ENCODE measurements at regions not wholly inside any gene's neighbourhood (a gene's known extent, or its start where the extent isn't known, plus 50 kb on each side); places are given as distances from the start of the nearest gene placed in this dataset.

DNA sequence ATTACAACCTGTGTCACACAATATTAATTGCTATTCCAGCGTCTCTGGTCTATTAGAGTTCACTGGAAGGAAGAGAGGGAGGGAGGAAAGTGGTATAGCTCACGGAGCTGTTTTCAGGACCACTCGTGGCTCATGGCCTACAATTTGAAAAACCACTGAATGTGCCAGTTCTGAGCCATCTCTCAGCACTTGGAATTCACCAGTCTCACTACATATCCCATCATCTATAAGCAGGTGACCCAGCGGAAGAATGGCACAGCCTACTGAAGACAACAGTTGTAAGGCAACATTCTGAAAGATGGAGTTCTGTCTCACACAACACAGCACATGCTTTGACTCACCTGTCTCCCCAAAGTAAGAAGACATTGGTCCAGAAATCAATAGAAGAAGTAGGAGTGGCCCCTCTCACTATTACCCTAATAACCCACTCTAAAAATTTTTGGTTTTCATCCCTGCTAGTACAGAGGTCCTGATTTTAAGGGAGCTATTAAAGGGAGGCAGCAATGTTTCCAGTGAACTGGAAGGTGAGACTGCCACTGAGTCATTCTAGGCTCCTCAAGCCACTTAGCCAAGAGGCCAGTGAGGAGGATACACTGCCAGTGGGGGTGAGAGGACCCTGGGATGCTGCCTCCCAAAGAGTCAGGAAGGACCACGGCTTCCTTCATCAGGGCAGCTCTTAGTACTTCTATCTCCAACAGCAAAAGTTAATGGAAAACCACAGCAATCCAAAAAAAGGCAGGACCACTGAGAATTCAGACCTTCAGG, 50.0 kb upstream of the DOCK9 start:
- ATAC-seq: no peak
- no peak overlapping the region for H3K4me3 ChIP-seq
- no peaks in the 10 kb centered on the region for H3K9me3 ChIP-seq
- intact Hi-C loops (cut with DNase I): no loop called here
- H3K4me1 ChIP-seq: no peaks in the 10 kb centered on the region
- no peaks in the 10 kb centered on the region for H3K27me3 ChIP-seq
- 86 to 88% methylated on average over 5 of the region's 5 CpGs for WGBS, 2 donors
- no peaks in the 10 kb centered on the region for H3K36me3 ChIP-seq (replicated peaks in 1 of 2; ENCODE audit: insufficient read depth in 1 of 2, low read depth in 2 of 2)
- TF ChIP-seq, protein P1, sequence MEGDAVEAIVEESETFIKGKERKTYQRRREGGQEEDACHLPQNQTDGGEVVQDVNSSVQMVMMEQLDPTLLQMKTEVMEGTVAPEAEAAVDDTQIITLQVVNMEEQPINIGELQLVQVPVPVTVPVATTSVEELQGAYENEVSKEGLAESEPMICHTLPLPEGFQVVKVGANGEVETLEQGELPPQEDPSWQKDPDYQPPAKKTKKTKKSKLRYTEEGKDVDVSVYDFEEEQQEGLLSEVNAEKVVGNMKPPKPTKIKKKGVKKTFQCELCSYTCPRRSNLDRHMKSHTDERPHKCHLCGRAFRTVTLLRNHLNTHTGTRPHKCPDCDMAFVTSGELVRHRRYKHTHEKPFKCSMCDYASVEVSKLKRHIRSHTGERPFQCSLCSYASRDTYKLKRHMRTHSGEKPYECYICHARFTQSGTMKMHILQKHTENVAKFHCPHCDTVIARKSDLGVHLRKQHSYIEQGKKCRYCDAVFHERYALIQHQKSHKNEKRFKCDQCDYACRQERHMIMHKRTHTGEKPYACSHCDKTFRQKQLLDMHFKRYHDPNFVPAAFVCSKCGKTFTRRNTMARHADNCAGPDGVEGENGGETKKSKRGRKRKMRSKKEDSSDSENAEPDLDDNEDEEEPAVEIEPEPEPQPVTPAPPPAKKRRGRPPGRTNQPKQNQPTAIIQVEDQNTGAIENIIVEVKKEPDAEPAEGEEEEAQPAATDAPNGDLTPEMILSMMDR (IDR thresholded peaks at IDR 0.05): no peak
- no peak for TF ChIP-seq POLR2A (IDR thresholded peaks at IDR 0.05)
- H3K27ac ChIP-seq: no peak overlapping the region
- no peak for DNase-seq

DNA sequence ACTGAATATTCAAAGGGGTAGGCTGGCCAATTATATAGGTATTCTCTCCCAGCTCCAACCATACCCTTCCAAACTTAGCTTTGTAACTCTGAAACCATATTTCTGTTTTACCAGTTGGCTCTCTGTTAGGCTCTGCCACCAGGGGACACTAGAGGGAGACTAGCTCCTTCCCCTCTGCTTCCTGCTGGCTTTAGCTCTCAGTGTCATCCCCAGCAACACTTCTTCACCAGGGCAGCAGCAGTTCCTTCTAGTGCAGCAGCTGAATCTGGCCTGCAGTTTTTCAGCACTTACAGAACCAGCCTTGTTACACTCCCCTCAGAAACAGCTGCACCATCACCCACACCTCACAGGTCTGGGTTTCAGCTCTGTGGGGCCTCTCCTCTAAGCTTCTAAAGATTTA, 51.0 kb upstream of the DOCK9 start:
- no peak for ATAC-seq
- H3K27ac ChIP-seq: no peak overlapping the region
- TF ChIP-seq POLR2A (IDR thresholded peaks at IDR 0.05): no peak
- TF ChIP-seq, protein P1 (IDR thresholded peaks at IDR 0.05): peak in 1 of 7 experiments; percentile 16
- no peaks in the 10 kb centered on the region for H3K36me3 ChIP-seq (replicated peaks in 1 of 2; ENCODE audit: insufficient read depth in 1 of 2, low read depth in 2 of 2)
- no peaks in the 10 kb centered on the region for H3K27me3 ChIP-seq
- no peaks in the 10 kb centered on the region for H3K9me3 ChIP-seq
- DNase-seq: peak in 1 of 4 donors; percentile 20
- no peak overlapping the region for H3K4me3 ChIP-seq
- intact Hi-C loops (cut with DNase I): no loop called here
- peaks cover 6% of the 10 kb centered on the region for H3K4me1 ChIP-seq

DNA sequence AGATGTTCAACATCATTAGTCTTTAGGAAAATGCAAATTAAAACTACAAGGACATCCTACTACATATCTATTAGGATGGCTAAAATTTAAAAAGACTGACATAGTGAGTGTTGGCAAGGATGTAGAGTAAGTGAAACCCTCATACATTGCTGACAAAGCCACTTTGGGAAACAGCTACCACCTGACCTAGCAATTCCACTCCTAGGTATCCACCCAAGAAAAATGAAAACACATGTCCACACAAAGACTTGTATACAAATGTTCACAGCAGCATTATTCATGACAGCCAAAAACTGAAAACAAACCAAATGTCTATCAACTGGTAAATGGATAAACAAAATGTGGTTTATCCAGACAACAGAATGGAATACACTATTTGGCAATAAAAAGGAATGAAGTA, 51.7 kb upstream of the DOCK9 start:
- H3K4me1 ChIP-seq: peaks cover 13% of the 10 kb centered on the region
- H3K36me3 ChIP-seq (replicated peaks in 1 of 2; ENCODE audit: insufficient read depth in 1 of 2, low read depth in 2 of 2): no peaks in the 10 kb centered on the region
- intact Hi-C loops (cut with DNase I): no loop called here
- H3K27ac ChIP-seq: no peak overlapping the region
- no peaks in the 10 kb centered on the region for H3K27me3 ChIP-seq
- ATAC-seq (no peak), DNase-seq (no peak)
- no peaks in the 10 kb centered on the region for H3K9me3 ChIP-seq
- TF ChIP-seq, protein P1 (IDR thresholded peaks at IDR 0.05): no peak
- no peak for TF ChIP-seq POLR2A (IDR thresholded peaks at IDR 0.05)
- H3K4me3 ChIP-seq: no peak overlapping the region

DNA sequence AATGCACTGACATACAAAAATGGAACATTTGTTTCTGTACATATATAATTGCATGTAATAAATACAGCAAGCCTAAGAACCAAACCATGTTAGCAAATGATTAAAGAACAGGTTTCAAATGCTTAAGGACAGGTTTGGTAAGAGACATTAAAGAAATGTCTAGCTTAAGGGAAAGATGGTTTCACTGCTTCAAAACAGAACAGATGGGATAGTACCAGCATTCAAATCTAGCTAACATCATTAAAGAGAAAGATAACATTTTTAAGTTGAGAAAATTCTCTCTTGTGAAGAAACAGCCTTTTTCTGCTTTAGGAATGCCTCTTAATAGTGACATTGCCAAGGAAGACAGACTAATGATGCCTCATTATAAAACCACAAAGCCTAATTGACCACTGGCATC, 52.5 kb upstream of the DOCK9 start:
- no peaks in the 10 kb centered on the region for H3K36me3 ChIP-seq (replicated peaks in 1 of 2; ENCODE audit: insufficient read depth in 1 of 2, low read depth in 2 of 2)
- H3K27ac ChIP-seq: no peak overlapping the region
- H3K27me3 ChIP-seq: no peaks in the 10 kb centered on the region
- no peaks in the 10 kb centered on the region for H3K9me3 ChIP-seq
- DNase-seq: no peak
- TF ChIP-seq, protein P1 (IDR thresholded peaks at IDR 0.05): no peak
- TF ChIP-seq POLR2A (IDR thresholded peaks at IDR 0.05): no peak
- ATAC-seq: no peak
- H3K4me1 ChIP-seq: peaks cover 14% of the 10 kb centered on the region
- no peak overlapping the region for H3K4me3 ChIP-seq
- intact Hi-C loops (cut with DNase I): no loop called here

DNA sequence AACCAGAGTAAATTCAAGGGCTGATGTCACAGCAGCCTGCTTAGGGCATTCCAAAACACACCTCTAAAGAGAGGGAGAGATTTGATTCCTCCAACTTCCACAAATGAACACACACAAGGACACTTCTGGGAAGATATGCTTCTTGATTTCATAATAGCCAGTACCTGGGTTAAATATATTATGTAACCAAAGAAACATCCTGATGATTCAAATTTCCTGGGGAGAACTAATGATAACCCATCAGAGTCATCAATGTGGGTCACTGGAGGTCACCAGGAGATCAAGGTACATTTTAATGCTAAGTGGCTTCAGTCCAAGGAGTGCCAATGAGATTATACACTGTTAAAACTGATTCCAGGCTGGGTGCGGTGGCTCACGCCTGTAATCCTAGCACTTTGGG, 54.0 kb upstream of the DOCK9 start:
- Histone ChIP-seq H3K9me3 (no peaks in the 10 kb centered on the region), H3K36me3 (replicated peaks in 1 of 2; ENCODE audit: insufficient read depth in 1 of 2, low read depth in 2 of 2) (no peaks in the 10 kb centered on the region), H3K4me1 (peaks cover 14% of the 10 kb centered on the region), H3K27ac (no peak overlapping the region), H3K27me3 (no peaks in the 10 kb centered on the region), H3K4me3 (no peak overlapping the region)
- DNase-seq: no peak
- ATAC-seq: no peak
- WGBS, 2 donors: 92 to 93% methylated on average over 2 of the region's 2 CpGs
- intact Hi-C loops (cut with DNase I): no loop called here
- no peak for TF ChIP-seq POLR2A (IDR thresholded peaks at IDR 0.05)
- TF ChIP-seq, protein P1 (IDR thresholded peaks at IDR 0.05): no peak

Data from body of pancreas (tissue), 4 donors.